WTC11 (cell line): ENCODE measurements at regions not wholly inside any gene's neighbourhood (a gene's known extent, or its start where the extent isn't known, plus 50 kb on each side); places are given as distances from the start of the nearest gene placed in this dataset.

Experiments used
- ATAC-seq: fragments of 200-7000 bp; cut with Tn5 transposase; 2 replicates; pipeline ENCODE4 v1.10.0; 2021; ENCODE audit warnings: mild to moderate bottlenecking, moderate library complexity
- CTCF ChIA-PET: fragments of 300-600 bp; sonication (Branson Sonifier 250); formaldehyde crosslinking; loops from one replicate; lab custom pipeline; 2021; ENCODE audit warnings: antibody characterized with exemption; lab: Charles Lee
- POLR2A ChIA-PET: fragments of 350-600 bp; sonication (Branson Sonifier 250); formaldehyde crosslinking; loops from one replicate; lab custom pipeline; 2021; ENCODE audit warnings: antibody characterized with exemption; lab: Charles Lee
- DNase-seq: peaks from one replicate; pipeline ENCODE4 v3.0.0; 2021; ENCODE audit warnings: low spot score
- H3K27ac Mint-ChIP-seq: 2 replicates; pipeline ENCODE4 v1.8.0; 2021; ENCODE audit warnings: mixed read lengths
- H3K27me3 Mint-ChIP-seq: 2 replicates; pipeline ENCODE4 v1.8.0; 2021; ENCODE audit warnings: low read depth, mild to moderate bottlenecking, moderate library complexity, mixed read lengths
- H3K36me3 Mint-ChIP-seq: 2 replicates; pipeline ENCODE4 v1.8.0; 2021; ENCODE audit warnings: mixed read lengths
- H3K4me1 Mint-ChIP-seq: 2 replicates; pipeline ENCODE4 v1.8.0; 2022; ENCODE audit warnings: mixed read lengths
- H3K4me3 Mint-ChIP-seq: 2 replicates; pipeline ENCODE4 v1.8.0; 2021; ENCODE audit warnings: mild to moderate bottlenecking, moderate library complexity, mixed read lengths
- H3K9me3 Mint-ChIP-seq: 2 replicates; pipeline ENCODE4 v1.8.0; 2021; ENCODE audit warnings: mixed read lengths
- CDX4 ChIP-seq: fragments of 250-450 bp; sonication (Bioruptor Pico); IDR thresholded peaks from 2 replicates; pipeline ENCODE4 v1.9.0; 2021; ENCODE audit warnings: moderate library complexity, mild to moderate bottlenecking, inconsistent platforms, borderline replicate concordance
- E2F5 ChIP-seq: sonication (generic); formaldehyde crosslinking; IDR thresholded peaks from 2 replicates; pipeline ENCODE4 v1.8.1; 2022; ENCODE audit warnings: mild to moderate bottlenecking, moderate library complexity, missing genetic modification reagents
- ELF4 ChIP-seq: sonication (generic); formaldehyde crosslinking; IDR thresholded peaks from 2 replicates; pipeline ENCODE4 v1.8.1; 2022; ENCODE audit warnings: low read depth, mild to moderate bottlenecking, moderate library complexity, missing genetic modification reagents
- GRHL2 ChIP-seq: fragments of 250-450 bp; sonication (Bioruptor Pico); IDR thresholded peaks from 2 replicates; pipeline ENCODE4 v1.8.0; 2022; ENCODE audit warnings: mild to moderate bottlenecking, moderate library complexity; ENCODE audit not compliant: insufficient replicate concordance, severe bottlenecking
- JAZF1 ChIP-seq: fragments of 250-450 bp; sonication (Bioruptor Pico); IDR thresholded peaks from 2 replicates; pipeline ENCODE4 v1.9.0; 2021; ENCODE audit warnings: moderate library complexity, mild to moderate bottlenecking, inconsistent platforms
- KAT7 ChIP-seq: sonication (generic); formaldehyde crosslinking; IDR thresholded peaks from 2 replicates; pipeline ENCODE4 v1.8.1; 2023; ENCODE audit warnings: missing genetic modification reagents, mild to moderate bottlenecking, borderline replicate concordance
- MAX ChIP-seq: sonication (generic); formaldehyde crosslinking; IDR thresholded peaks from 2 replicates; pipeline ENCODE4 v1.8.0; 2022; ENCODE audit warnings: mild to moderate bottlenecking, missing genetic modification reagents
- MYBL2 ChIP-seq: sonication (generic); formaldehyde crosslinking; IDR thresholded peaks from 2 replicates; pipeline ENCODE4 v1.8.1; 2023; ENCODE audit warnings: mild to moderate bottlenecking, moderate library complexity, missing genetic modification reagents
- NR1H2 ChIP-seq: sonication (generic); formaldehyde crosslinking; IDR thresholded peaks from 2 replicates; pipeline ENCODE4 v1.9.0; 2021; ENCODE audit warnings: mild to moderate bottlenecking, moderate library complexity, missing genetic modification reagents
- NR3C1 ChIP-seq: sonication (generic); formaldehyde crosslinking; conservative IDR thresholded peaks from 2 replicates; pipeline ENCODE4 v1.8.1; 2023; ENCODE audit warnings: low read depth, mild to moderate bottlenecking, missing genetic modification reagents
- OVOL2 ChIP-seq: fragments of 250-450 bp; sonication (Bioruptor Pico); IDR thresholded peaks from 2 replicates; pipeline ENCODE4 v1.9.0; 2021; ENCODE audit warnings: mild to moderate bottlenecking, borderline replicate concordance
- RELA ChIP-seq: sonication (generic); formaldehyde crosslinking; IDR thresholded peaks from 2 replicates; pipeline ENCODE4 v1.8.1; 2022; ENCODE audit warnings: missing genetic modification reagents, mild to moderate bottlenecking, borderline replicate concordance
- SMAD3 ChIP-seq: sonication (generic); formaldehyde crosslinking; IDR thresholded peaks from 2 replicates; pipeline ENCODE4 v1.8.0; 2022; ENCODE audit warnings: missing genetic modification reagents, mild to moderate bottlenecking, borderline replicate concordance
- SOX15 ChIP-seq: fragments of 250-450 bp; sonication (Bioruptor Pico); IDR thresholded peaks from 2 replicates; pipeline ENCODE4 v1.9.0; 2021; ENCODE audit warnings: mild to moderate bottlenecking
- SP1 ChIP-seq: sonication (generic); formaldehyde crosslinking; conservative IDR thresholded peaks from 2 replicates; pipeline ENCODE4 v1.8.1; 2022; ENCODE audit warnings: missing genetic modification reagents
- TCF7 ChIP-seq: sonication (generic); formaldehyde crosslinking; IDR thresholded peaks from 2 replicates; pipeline ENCODE4 v1.8.0; 2022; ENCODE audit warnings: mild to moderate bottlenecking, low read depth, missing genetic modification reagents, moderate library complexity
- TEAD1 ChIP-seq: sonication (generic); formaldehyde crosslinking; IDR thresholded peaks from 2 replicates; pipeline ENCODE4 v1.8.0; 2022; ENCODE audit warnings: mild to moderate bottlenecking, missing genetic modification reagents
- TEAD4 ChIP-seq: sonication (generic); formaldehyde crosslinking; IDR thresholded peaks from 2 replicates; pipeline ENCODE4 v1.8.0; 2022; ENCODE audit warnings: mild to moderate bottlenecking, missing genetic modification reagents
- ZBTB21 ChIP-seq: sonication (generic); formaldehyde crosslinking; IDR thresholded peaks from 2 replicates; pipeline ENCODE4 v1.8.1; 2023; ENCODE audit warnings: mild to moderate bottlenecking, missing genetic modification reagents, borderline replicate concordance
- ZNF425 ChIP-seq: fragments of 250-450 bp; sonication (Bioruptor Pico); conservative IDR thresholded peaks from 2 replicates; pipeline ENCODE4 v1.9.0; 2021; ENCODE audit warnings: mild to moderate bottlenecking
- ZNF671 ChIP-seq: fragments of 250-450 bp; sonication (Bioruptor Pico); IDR thresholded peaks from 2 replicates; pipeline ENCODE4 v1.8.0; 2021; ENCODE audit warnings: mild to moderate bottlenecking
- TF ChIP-seq, protein P1 (sequence below): sonication (generic); formaldehyde crosslinking; IDR thresholded peaks from 2 replicates; pipeline ENCODE4 v1.8.0; 2023; ENCODE audit warnings: missing genetic modification reagents, mild to moderate bottlenecking, borderline replicate concordance
- TF ChIP-seq, protein P2 (sequence below): sonication (generic); formaldehyde crosslinking; IDR thresholded peaks from 2 replicates; pipeline ENCODE4 v1.8.0; 2022; ENCODE audit warnings: mild to moderate bottlenecking, missing genetic modification reagents
- TF ChIP-seq, protein P3 (sequence below): sonication (generic); formaldehyde crosslinking; IDR thresholded peaks from 2 replicates; pipeline ENCODE4 v1.8.1; 2022; ENCODE audit warnings: low read depth, mild to moderate bottlenecking, moderate library complexity, missing genetic modification reagents, borderline replicate concordance

DNA sequence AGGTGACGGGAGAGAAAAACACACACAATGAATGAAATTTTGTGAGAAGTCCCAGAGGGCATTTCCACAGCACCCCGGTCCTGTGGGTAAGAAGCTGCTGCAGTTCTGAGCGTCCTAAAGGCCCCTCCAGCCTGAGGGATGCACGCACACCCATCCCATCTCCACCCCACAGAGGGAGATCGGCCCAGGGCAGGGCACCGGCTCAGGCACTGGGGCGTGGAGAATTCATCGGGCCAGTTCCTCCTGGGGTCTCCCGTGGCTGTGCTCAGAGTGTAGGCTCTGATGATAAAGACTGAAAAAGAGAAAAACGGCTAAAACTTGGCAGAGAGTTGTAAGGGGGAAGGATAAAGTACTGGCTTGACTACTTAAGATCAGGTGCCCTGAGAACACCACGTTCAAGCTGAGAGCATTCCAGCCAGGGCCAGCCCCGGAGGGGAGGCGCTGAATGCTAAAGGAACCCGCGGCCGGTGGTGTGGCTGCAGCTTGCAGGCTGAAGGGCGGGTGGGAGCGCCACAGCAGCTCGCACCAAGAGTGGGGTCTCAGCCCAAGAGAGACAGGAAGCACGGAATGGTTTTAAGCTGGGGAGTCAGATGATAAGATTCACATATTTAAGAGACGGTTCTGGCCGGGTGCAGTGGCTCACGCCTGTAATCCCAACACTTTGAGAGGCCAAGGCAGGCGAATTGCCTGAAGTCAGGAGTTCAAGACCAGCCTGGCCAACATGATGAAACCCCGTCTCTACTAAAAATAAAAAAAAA is 121.9 kb upstream of the SPACA7 start (continued):
- TF ChIP-seq, protein P1, sequence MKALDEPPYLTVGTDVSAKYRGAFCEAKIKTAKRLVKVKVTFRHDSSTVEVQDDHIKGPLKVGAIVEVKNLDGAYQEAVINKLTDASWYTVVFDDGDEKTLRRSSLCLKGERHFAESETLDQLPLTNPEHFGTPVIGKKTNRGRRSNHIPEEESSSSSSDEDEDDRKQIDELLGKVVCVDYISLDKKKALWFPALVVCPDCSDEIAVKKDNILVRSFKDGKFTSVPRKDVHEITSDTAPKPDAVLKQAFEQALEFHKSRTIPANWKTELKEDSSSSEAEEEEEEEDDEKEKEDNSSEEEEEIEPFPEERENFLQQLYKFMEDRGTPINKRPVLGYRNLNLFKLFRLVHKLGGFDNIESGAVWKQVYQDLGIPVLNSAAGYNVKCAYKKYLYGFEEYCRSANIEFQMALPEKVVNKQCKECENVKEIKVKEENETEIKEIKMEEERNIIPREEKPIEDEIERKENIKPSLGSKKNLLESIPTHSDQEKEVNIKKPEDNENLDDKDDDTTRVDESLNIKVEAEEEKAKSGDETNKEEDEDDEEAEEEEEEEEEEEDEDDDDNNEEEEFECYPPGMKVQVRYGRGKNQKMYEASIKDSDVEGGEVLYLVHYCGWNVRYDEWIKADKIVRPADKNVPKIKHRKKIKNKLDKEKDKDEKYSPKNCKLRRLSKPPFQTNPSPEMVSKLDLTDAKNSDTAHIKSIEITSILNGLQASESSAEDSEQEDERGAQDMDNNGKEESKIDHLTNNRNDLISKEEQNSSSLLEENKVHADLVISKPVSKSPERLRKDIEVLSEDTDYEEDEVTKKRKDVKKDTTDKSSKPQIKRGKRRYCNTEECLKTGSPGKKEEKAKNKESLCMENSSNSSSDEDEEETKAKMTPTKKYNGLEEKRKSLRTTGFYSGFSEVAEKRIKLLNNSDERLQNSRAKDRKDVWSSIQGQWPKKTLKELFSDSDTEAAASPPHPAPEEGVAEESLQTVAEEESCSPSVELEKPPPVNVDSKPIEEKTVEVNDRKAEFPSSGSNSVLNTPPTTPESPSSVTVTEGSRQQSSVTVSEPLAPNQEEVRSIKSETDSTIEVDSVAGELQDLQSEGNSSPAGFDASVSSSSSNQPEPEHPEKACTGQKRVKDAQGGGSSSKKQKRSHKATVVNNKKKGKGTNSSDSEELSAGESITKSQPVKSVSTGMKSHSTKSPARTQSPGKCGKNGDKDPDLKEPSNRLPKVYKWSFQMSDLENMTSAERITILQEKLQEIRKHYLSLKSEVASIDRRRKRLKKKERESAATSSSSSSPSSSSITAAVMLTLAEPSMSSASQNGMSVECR = no peak
- TF ChIP-seq OVOL2 (CRISPR knock-in tag) (no peak), GRHL2 (CRISPR knock-in tag) (no peak), RELA (CRISPR knock-in tag) (no peak), ZNF671 (no peak), TCF7 (no peak), SOX15 (CRISPR knock-in tag) (no peak), SP1 (CRISPR knock-in tag) (no peak), NR3C1 (CRISPR knock-in tag) (no peak), NR1H2 (CRISPR knock-in tag) (no peak)
- TF ChIP-seq, protein P2, sequence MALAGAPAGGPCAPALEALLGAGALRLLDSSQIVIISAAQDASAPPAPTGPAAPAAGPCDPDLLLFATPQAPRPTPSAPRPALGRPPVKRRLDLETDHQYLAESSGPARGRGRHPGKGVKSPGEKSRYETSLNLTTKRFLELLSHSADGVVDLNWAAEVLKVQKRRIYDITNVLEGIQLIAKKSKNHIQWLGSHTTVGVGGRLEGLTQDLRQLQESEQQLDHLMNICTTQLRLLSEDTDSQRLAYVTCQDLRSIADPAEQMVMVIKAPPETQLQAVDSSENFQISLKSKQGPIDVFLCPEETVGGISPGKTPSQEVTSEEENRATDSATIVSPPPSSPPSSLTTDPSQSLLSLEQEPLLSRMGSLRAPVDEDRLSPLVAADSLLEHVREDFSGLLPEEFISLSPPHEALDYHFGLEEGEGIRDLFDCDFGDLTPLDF (CRISPR knock-in tag) = no peak

DNA sequence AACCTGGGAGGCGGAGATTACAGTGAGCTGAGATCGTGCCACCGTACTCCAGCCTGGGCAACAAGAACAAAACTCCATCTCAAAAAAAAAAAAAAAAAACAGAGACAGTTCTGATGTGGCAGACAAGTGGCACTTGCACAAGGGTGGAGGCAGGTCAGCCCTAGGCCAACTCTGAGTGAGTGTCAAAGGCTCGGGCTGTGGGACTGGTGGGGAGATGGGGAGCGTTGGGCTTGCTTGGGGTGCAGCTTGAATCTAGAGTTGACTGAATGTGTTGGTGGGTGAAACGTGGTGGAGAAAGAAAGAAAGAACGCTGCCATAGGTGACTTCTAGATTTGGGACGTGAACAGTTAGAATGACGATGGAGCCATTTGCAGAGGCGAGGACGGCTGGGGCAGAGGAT is 121.3 kb upstream of the SPACA7 start:
- no peak for ATAC-seq
- CTCF ChIA-PET = no interaction called here
- no peaks in the 10 kb centered on the region; the same call in 1 of the 2 replicates for H3K27me3 Mint-ChIP-seq
- no peak for TF ChIP-seq KAT7 (CRISPR knock-in tag)
- no peak for TF ChIP-seq MAX (CRISPR knock-in tag)
- TF ChIP-seq, protein P3, sequence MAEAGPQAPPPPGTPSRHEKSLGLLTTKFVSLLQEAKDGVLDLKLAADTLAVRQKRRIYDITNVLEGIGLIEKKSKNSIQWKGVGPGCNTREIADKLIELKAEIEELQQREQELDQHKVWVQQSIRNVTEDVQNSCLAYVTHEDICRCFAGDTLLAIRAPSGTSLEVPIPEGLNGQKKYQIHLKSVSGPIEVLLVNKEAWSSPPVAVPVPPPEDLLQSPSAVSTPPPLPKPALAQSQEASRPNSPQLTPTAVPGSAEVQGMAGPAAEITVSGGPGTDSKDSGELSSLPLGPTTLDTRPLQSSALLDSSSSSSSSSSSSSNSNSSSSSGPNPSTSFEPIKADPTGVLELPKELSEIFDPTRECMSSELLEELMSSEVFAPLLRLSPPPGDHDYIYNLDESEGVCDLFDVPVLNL = no peak
- no peak for TF ChIP-seq TEAD4 (CRISPR knock-in tag)
- no peak for TF ChIP-seq SOX15 (CRISPR knock-in tag)
- TF ChIP-seq JAZF1 (CRISPR knock-in tag) = no peak
- TF ChIP-seq ZNF425 = no peak
- TF ChIP-seq SMAD3 (CRISPR knock-in tag) = no peak
- no peak for TF ChIP-seq ELF4 (CRISPR knock-in tag)
- TF ChIP-seq CDX4 (CRISPR knock-in tag) = no peak
- TF ChIP-seq E2F5 = no peak
- no peak for TF ChIP-seq TEAD1 (CRISPR knock-in tag)
- TF ChIP-seq MYBL2 = no peak
- no peak for TF ChIP-seq ZBTB21 (CRISPR knock-in tag)
- TF ChIP-seq OVOL2 (CRISPR knock-in tag) = no peak

More for the DNA sequence above, 121.3 kb upstream of the SPACA7 start:
- Mint-ChIP-seq H3K4me3 (no peak overlapping the region), H3K36me3 (no peaks in the 10 kb centered on the region), H3K9me3 (no peaks in the 10 kb centered on the region), H3K4me1 (no peaks in the 10 kb centered on the region), H3K27ac (no peak overlapping the region)
- no peak for DNase-seq
- POLR2A ChIA-PET = no interaction called here
